ENCODE measurements at regions not wholly inside any gene's neighbourhood (a gene's known extent, or its start where the extent isn't known, plus 50 kb on each side); places are given as distances from the start of the nearest gene placed in this dataset.

- DNase-seq (no peak), ATAC-seq (no peak)
- Histone ChIP-seq H3K4me3 (no peak overlapping the region), H3K27me3 (ENCODE audit: insufficient read depth in 3 of 3, low read length in 2 of 3) (no peaks in the 10 kb centered on the region), H3K4me1 (no peaks in the 10 kb centered on the region), H3K36me3 (ENCODE audit: insufficient read depth in 1 of 2, low read depth in 1 of 2) (no peaks in the 10 kb centered on the region), H3K9me3 (no peaks in the 10 kb centered on the region), H3K27ac (no peak overlapping the region)
- no peak for TF ChIP-seq CTCF (IDR thresholded peaks at IDR 0.05)
- intact Hi-C loops (cut with DNase I) = no loop called here
Measured at GRCh38 chr5:112014783-112015395, 257.9 kb upstream of the NREP start.

- no peaks in the 10 kb centered on the region for H3K4me1 ChIP-seq
- no peak for TF ChIP-seq CTCF (IDR thresholded peaks at IDR 0.05)
- intact Hi-C loops (cut with DNase I) = no loop called here
- no peaks in the 10 kb centered on the region for H3K36me3 ChIP-seq (ENCODE audit: insufficient read depth in 1 of 2, low read depth in 1 of 2)
- H3K4me3 ChIP-seq = no peak overlapping the region
- no peaks in the 10 kb centered on the region for H3K27me3 ChIP-seq (ENCODE audit: insufficient read depth in 3 of 3, low read length in 2 of 3)
- H3K9me3 ChIP-seq = no peaks in the 10 kb centered on the region
- ATAC-seq (no peak), DNase-seq (no peak)
- no peak overlapping the region for H3K27ac ChIP-seq
Measured at GRCh38 chr5:112013660-112014059, 256.7 kb upstream of the NREP start.

- DNase-seq (no peak), ATAC-seq (no peak)
- H3K36me3 ChIP-seq (ENCODE audit: insufficient read depth in 1 of 2, low read depth in 1 of 2) = no peaks in the 10 kb centered on the region
- H3K27ac ChIP-seq = no peak overlapping the region
- H3K4me1 ChIP-seq = no peaks in the 10 kb centered on the region
- no peak for TF ChIP-seq CTCF (IDR thresholded peaks at IDR 0.05)
- whole genome bisulfite sequencing, 3 donors = 14 to 36% (median 16%) methylated on average over 1 of the region's 1 CpG
- intact Hi-C loops (cut with DNase I) = no loop called here
- H3K4me3 ChIP-seq = no peak overlapping the region
- no peaks in the 10 kb centered on the region for H3K9me3 ChIP-seq
- H3K27me3 ChIP-seq (ENCODE audit: insufficient read depth in 3 of 3, low read length in 2 of 3) = no peaks in the 10 kb centered on the region
Measured at GRCh38 chr5:112012104-112012503, 255.1 kb upstream of the NREP start.

GRCh38 chr5:112010475-112010874 is 253.5 kb upstream of the NREP start:
- H3K9me3 ChIP-seq = no peaks in the 10 kb centered on the region
- no peak for TF ChIP-seq CTCF (IDR thresholded peaks at IDR 0.05)
- WGBS, 3 donors = 89 to 96% (median 91%) methylated on average over 3 of the region's 3 CpGs
- no peak overlapping the region for H3K4me3 ChIP-seq
- DNase-seq (no peak), ATAC-seq (no peak)
- H3K4me1 ChIP-seq = no peaks in the 10 kb centered on the region
- intact Hi-C loops (cut with DNase I) = no loop called here
- H3K36me3 ChIP-seq (ENCODE audit: insufficient read depth in 1 of 2, low read depth in 1 of 2) = no peaks in the 10 kb centered on the region
- H3K27me3 ChIP-seq (ENCODE audit: insufficient read depth in 3 of 3, low read length in 2 of 3) = no peaks in the 10 kb centered on the region
- H3K27ac ChIP-seq = no peak overlapping the region

GRCh38 chr5:112006721-112007120 is 249.7 kb upstream of the NREP start:
- Histone ChIP-seq H3K36me3 (ENCODE audit: insufficient read depth in 1 of 2, low read depth in 1 of 2) (no peaks in the 10 kb centered on the region), H3K27me3 (ENCODE audit: insufficient read depth in 3 of 3, low read length in 2 of 3) (no peaks in the 10 kb centered on the region), H3K9me3 (no peaks in the 10 kb centered on the region), H3K4me1 (no peaks in the 10 kb centered on the region), H3K4me3 (no peak overlapping the region), H3K27ac (no peak overlapping the region)
- intact Hi-C loops (cut with DNase I) = no loop called here
- DNase-seq = no peak
- ATAC-seq = no peak
- TF ChIP-seq CTCF (IDR thresholded peaks at IDR 0.05) = no peak
